ENCODE measurements at regions not wholly inside any gene's neighbourhood (a gene's known extent, or its start where the extent isn't known, plus 50 kb on each side); places are given as distances from the start of the nearest gene placed in this dataset.

GRCh38 chr12:127038761-127039160, 1228.2 kb upstream of the TMEM132C start:
- no peak for TF ChIP-seq EZH2phosphoT487 (IDR thresholded peaks at IDR 0.05; ENCODE audit: insufficient read depth, low read depth)
- TF ChIP-seq EZH2 (IDR thresholded peaks at IDR 0.05; ENCODE audit: insufficient read depth, poor library complexity, severe bottlenecking) = no peak

Data from GM23248 (cell line).